GM23338 (cell line): ENCODE measurements at regions not wholly inside any gene's neighbourhood (a gene's known extent, or its start where the extent isn't known, plus 50 kb on each side); places are given as distances from the start of the nearest gene placed in this dataset.

Experiments used
- ATAC-seq: fragments of 200-7000 bp; cut with Tn5 transposase; 3 replicates; pipeline ENCODE4 v1.9.1; 2020
- DNase-seq: peaks from one replicate; pipeline ENCODE4 v3.0.0-alpha.2; 2015; ENCODE audit warnings: low spot score
- H2AFZ ChIP-seq: fragments of 200-600 bp; sonication (generic); 2 replicates; pipeline ENCODE4 v1.8.0; 2016; ENCODE audit warnings: antibody characterized with exemption, mild to moderate bottlenecking, moderate library complexity
- H3F3A ChIP-seq: fragments of 200-600 bp; sonication (generic); replicated peaks from 2 replicates; pipeline ENCODE4 v1.8.0; 2017; ENCODE audit warnings: antibody characterized with exemption, mixed run types, low read depth
- H3K27ac ChIP-seq: fragments of 200-600 bp; sonication (generic); 2 replicates; pipeline ENCODE4 v1.6.1; 2016; ENCODE audit warnings: low read depth
- H3K27me3 ChIP-seq: fragments of 200-600 bp; sonication (generic); 2 replicates; pipeline ENCODE4 v1.8.0; 2016; ENCODE audit warnings: mild to moderate bottlenecking, mixed run types, moderate library complexity; ENCODE audit not compliant: insufficient read depth
- H3K36me3 ChIP-seq: fragments of 200-600 bp; sonication (generic); 2 replicates; pipeline ENCODE4 v1.8.0; 2016; ENCODE audit warnings: mild to moderate bottlenecking; ENCODE audit not compliant: insufficient read depth
- H3K4me1 ChIP-seq: fragments of 200-600 bp; sonication (generic); 2 replicates; pipeline ENCODE4 v1.8.0; 2016; ENCODE audit warnings: mild to moderate bottlenecking, moderate library complexity; ENCODE audit not compliant: insufficient read depth
- H3K4me2 ChIP-seq: fragments of 200-600 bp; sonication (generic); 2 replicates; pipeline ENCODE4 v1.7.1; 2017; ENCODE audit warnings: mixed run types
- H3K4me3 ChIP-seq: fragments of 200-600 bp; sonication (generic); 2 replicates; pipeline ENCODE4 v1.6.1; 2016; ENCODE audit warnings: mixed run types
- H3K79me2 ChIP-seq: fragments of 200-600 bp; sonication (generic); replicated peaks from 2 replicates; pipeline ENCODE4 v1.8.0; 2017; ENCODE audit warnings: mild to moderate bottlenecking; ENCODE audit not compliant: insufficient read depth
- H3K9me2 ChIP-seq: fragments of 200-600 bp; sonication (generic); 2 replicates; pipeline ENCODE4 v1.8.0; 2017; ENCODE audit not compliant: insufficient read depth
- H4K20me1 ChIP-seq: fragments of 200-600 bp; sonication (generic); replicated peaks from 2 replicates; pipeline ENCODE4 v1.8.0; 2017; ENCODE audit warnings: mild to moderate bottlenecking; ENCODE audit not compliant: insufficient read depth
- H3K27ac Mint-ChIP-seq: 2 replicates; pipeline ENCODE4 v1.8.0; 2020; ENCODE audit warnings: inconsistent platforms, mild to moderate bottlenecking, moderate library complexity, mixed read lengths
- H3K27me3 Mint-ChIP-seq: 3 replicates; pipeline ENCODE4 v1.8.0; 2022; ENCODE audit warnings: low read depth, mild to moderate bottlenecking, moderate library complexity, mixed read lengths, inconsistent platforms; ENCODE audit not compliant: insufficient read depth, poor library complexity
- H3K36me3 Mint-ChIP-seq: 3 replicates; pipeline ENCODE4 v1.8.0; 2021; ENCODE audit warnings: low read depth, mild to moderate bottlenecking, inconsistent platforms, moderate library complexity, mixed read lengths
- H3K4me1 Mint-ChIP-seq: 3 replicates; pipeline ENCODE4 v1.8.0; 2020; ENCODE audit warnings: mild to moderate bottlenecking, inconsistent platforms, mixed read lengths
- H3K4me3 Mint-ChIP-seq: 3 replicates; pipeline ENCODE4 v1.8.0; 2021; ENCODE audit warnings: moderate library complexity, mild to moderate bottlenecking, inconsistent platforms, mixed read lengths
- H3K9me3 Mint-ChIP-seq: 3 replicates; pipeline ENCODE4 v1.8.0; 2020; ENCODE audit warnings: moderate library complexity, mild to moderate bottlenecking, inconsistent platforms, mixed read lengths
- CREB1 ChIP-seq: fragments of 250-450 bp; sonication (Bioruptor Pico); IDR thresholded peaks from 2 replicates; pipeline ENCODE4 v1.5.0; 2020; ENCODE audit warnings: low read depth, mild to moderate bottlenecking, moderate library complexity
- ETS1 ChIP-seq: IDR thresholded peaks from 2 replicates; pipeline ENCODE4 v1.6.1; 2016; ENCODE audit warnings: antibody characterized with exemption
- NANOG ChIP-seq: IDR thresholded peaks from 2 replicates; pipeline ENCODE4 v1.6.1; 2016; ENCODE audit warnings: antibody characterized with exemption, borderline replicate concordance
- POLR2AphosphoS5 ChIP-seq: IDR thresholded peaks from 2 replicates; pipeline ENCODE4 v1.6.1; 2016; ENCODE audit warnings: antibody characterized with exemption, low read depth
- STAT1 ChIP-seq: IDR thresholded peaks from one replicate; pipeline ENCODE4 v1.6.1; 2016; ENCODE audit warnings: antibody characterized with exemption; ENCODE audit not compliant: unreplicated experiment
- ZNF114 ChIP-seq: fragments of 250-450 bp; sonication (Bioruptor Pico); IDR thresholded peaks from 2 replicates; pipeline ENCODE4 v1.5.0; 2020; ENCODE audit warnings: mild to moderate bottlenecking, moderate library complexity
- ZNF331 ChIP-seq: fragments of 250-450 bp; sonication (Bioruptor Pico); IDR thresholded peaks from 2 replicates; pipeline ENCODE4 v1.5.0; 2020; ENCODE audit warnings: low read depth, mild to moderate bottlenecking, moderate library complexity
- TF ChIP-seq, protein P1 (sequence below): fragments of 250-450 bp; sonication (Bioruptor Pico); IDR thresholded peaks from 2 replicates; pipeline ENCODE4 v1.5.0; 2020; ENCODE audit warnings: mild to moderate bottlenecking, moderate library complexity
- TF ChIP-seq, protein P2 (sequence below), 2 experiments: fragments of 200-600 bp in 1 of 2; sonication (generic) in 1 of 2; conservative IDR thresholded peaks; 2 replicates each; pipeline versions ENCODE4 v1.5.1 to v1.6.1; 2016 to 2017; ENCODE audit warnings: antibody characterized with exemption in 2 of 2, low read depth in 2 of 2, mild to moderate bottlenecking in 2 of 2, moderate library complexity in 1 of 2
- TF ChIP-seq, protein P3 (sequence below): IDR thresholded peaks from one replicate; pipeline ENCODE4 v1.6.1; 2018; ENCODE audit warnings: antibody characterized with exemption; ENCODE audit not compliant: unreplicated experiment

DNA sequence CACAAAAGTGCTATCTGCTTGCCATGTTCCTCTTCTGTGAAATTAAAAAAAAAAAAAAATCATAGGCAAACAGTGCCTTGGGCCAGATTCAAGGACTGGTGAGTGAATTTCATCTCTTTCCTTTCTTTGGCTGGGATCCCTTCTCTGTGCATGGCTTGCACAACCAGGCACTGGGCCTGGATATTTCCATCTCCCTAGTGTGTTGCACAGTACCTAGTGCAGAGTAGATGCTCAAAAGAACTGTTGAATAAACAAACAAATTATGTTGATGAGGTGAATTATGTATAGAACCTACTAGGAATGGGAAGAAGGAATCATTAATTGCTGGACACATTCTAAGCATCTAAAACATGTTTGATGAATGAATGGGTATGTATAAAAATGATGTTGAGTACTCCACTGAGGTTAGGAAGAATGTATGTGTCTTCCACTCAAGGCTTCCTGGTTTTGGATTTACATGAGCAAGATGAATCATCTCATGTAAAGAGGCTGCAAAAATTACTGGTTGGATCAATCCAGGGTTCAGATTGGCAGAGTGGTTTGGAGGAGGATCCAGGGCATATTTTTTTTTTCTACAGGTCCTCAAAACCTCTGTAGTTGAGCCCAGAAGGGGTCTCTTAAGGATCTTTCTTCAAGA is 93.2 kb downstream of the EMP1 start (continued):
- TF ChIP-seq, protein P1, sequence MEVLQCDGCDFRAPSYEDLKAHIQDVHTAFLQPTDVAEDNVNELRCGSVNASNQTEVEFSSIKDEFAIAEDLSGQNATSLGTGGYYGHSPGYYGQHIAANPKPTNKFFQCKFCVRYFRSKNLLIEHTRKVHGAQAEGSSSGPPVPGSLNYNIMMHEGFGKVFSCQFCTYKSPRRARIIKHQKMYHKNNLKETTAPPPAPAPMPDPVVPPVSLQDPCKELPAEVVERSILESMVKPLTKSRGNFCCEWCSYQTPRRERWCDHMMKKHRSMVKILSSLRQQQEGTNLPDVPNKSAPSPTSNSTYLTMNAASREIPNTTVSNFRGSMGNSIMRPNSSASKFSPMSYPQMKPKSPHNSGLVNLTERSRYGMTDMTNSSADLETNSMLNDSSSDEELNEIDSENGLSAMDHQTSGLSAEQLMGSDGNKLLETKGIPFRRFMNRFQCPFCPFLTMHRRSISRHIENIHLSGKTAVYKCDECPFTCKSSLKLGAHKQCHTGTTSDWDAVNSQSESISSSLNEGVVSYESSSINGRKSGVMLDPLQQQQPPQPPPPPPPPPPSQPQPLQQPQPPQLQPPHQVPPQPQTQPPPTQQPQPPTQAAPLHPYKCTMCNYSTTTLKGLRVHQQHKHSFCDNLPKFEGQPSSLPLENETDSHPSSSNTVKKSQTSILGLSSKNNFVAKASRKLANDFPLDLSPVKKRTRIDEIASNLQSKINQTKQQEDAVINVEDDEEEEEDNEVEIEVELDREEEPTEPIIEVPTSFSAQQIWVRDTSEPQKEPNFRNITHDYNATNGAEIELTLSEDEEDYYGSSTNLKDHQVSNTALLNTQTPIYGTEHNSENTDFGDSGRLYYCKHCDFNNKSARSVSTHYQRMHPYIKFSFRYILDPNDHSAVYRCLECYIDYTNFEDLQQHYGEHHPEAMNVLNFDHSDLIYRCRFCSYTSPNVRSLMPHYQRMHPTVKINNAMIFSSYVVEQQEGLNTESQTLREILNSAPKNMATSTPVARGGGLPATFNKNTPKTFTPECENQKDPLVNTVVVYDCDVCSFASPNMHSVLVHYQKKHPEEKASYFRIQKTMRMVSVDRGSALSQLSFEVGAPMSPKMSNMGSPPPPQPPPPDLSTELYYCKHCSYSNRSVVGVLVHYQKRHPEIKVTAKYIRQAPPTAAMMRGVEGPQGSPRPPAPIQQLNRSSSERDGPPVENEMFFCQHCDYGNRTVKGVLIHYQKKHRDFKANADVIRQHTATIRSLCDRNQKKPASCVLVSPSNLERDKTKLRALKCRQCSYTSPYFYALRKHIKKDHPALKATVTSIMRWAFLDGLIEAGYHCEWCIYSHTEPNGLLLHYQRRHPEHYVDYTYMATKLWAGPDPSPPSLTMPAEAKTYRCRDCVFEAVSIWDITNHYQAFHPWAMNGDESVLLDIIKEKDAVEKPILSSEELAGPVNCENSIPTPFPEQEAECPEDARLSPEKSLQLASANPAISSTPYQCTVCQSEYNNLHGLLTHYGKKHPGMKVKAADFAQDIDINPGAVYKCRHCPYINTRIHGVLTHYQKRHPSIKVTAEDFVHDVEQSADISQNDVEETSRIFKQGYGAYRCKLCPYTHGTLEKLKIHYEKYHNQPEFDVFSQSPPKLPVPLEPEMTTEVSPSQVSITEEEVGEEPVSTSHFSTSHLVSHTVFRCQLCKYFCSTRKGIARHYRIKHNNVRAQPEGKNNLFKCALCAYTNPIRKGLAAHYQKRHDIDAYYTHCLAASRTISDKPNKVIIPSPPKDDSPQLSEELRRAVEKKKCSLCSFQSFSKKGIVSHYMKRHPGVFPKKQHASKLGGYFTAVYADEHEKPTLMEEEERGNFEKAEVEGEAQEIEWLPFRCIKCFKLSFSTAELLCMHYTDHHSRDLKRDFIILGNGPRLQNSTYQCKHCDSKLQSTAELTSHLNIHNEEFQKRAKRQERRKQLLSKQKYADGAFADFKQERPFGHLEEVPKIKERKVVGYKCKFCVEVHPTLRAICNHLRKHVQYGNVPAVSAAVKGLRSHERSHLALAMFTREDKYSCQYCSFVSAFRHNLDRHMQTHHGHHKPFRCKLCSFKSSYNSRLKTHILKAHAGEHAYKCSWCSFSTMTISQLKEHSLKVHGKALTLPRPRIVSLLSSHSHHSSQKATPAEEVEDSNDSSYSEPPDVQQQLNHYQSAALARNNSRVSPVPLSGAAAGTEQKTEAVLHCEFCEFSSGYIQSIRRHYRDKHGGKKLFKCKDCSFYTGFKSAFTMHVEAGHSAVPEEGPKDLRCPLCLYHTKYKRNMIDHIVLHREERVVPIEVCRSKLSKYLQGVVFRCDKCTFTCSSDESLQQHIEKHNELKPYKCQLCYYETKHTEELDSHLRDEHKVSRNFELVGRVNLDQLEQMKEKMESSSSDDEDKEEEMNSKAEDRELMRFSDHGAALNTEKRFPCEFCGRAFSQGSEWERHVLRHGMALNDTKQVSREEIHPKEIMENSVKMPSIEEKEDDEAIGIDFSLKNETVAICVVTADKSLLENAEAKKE (CRISPR knock-in tag): no peak

- TF ChIP-seq NANOG: no peak
- TF ChIP-seq ZNF114 (CRISPR knock-in tag): no peak
- TF ChIP-seq STAT1: no peak
- TF ChIP-seq ETS1: no peak
- TF ChIP-seq, protein P2, sequence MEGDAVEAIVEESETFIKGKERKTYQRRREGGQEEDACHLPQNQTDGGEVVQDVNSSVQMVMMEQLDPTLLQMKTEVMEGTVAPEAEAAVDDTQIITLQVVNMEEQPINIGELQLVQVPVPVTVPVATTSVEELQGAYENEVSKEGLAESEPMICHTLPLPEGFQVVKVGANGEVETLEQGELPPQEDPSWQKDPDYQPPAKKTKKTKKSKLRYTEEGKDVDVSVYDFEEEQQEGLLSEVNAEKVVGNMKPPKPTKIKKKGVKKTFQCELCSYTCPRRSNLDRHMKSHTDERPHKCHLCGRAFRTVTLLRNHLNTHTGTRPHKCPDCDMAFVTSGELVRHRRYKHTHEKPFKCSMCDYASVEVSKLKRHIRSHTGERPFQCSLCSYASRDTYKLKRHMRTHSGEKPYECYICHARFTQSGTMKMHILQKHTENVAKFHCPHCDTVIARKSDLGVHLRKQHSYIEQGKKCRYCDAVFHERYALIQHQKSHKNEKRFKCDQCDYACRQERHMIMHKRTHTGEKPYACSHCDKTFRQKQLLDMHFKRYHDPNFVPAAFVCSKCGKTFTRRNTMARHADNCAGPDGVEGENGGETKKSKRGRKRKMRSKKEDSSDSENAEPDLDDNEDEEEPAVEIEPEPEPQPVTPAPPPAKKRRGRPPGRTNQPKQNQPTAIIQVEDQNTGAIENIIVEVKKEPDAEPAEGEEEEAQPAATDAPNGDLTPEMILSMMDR (conservative IDR thresholded peaks at IDR 0.05; ENCODE audit: low read depth in 2 of 2): no peak
- TF ChIP-seq CREB1 (CRISPR knock-in tag): no peak
- no peak for TF ChIP-seq ZNF331 (CRISPR knock-in tag)
- TF ChIP-seq, protein P3, sequence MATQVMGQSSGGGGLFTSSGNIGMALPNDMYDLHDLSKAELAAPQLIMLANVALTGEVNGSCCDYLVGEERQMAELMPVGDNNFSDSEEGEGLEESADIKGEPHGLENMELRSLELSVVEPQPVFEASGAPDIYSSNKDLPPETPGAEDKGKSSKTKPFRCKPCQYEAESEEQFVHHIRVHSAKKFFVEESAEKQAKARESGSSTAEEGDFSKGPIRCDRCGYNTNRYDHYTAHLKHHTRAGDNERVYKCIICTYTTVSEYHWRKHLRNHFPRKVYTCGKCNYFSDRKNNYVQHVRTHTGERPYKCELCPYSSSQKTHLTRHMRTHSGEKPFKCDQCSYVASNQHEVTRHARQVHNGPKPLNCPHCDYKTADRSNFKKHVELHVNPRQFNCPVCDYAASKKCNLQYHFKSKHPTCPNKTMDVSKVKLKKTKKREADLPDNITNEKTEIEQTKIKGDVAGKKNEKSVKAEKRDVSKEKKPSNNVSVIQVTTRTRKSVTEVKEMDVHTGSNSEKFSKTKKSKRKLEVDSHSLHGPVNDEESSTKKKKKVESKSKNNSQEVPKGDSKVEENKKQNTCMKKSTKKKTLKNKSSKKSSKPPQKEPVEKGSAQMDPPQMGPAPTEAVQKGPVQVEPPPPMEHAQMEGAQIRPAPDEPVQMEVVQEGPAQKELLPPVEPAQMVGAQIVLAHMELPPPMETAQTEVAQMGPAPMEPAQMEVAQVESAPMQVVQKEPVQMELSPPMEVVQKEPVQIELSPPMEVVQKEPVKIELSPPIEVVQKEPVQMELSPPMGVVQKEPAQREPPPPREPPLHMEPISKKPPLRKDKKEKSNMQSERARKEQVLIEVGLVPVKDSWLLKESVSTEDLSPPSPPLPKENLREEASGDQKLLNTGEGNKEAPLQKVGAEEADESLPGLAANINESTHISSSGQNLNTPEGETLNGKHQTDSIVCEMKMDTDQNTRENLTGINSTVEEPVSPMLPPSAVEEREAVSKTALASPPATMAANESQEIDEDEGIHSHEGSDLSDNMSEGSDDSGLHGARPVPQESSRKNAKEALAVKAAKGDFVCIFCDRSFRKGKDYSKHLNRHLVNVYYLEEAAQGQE: no peak
- TF ChIP-seq POLR2AphosphoS5: no peak
- Mint-ChIP-seq H3K9me3 (no peaks in the 10 kb centered on the region), H3K4me3 (no peak overlapping the region), H3K27me3 (no peaks in the 10 kb centered on the region), H3K27ac (no peak overlapping the region), H3K4me1 (no peaks in the 10 kb centered on the region), H3K36me3 (no peaks in the 10 kb centered on the region)
- H3K9me2 ChIP-seq: 0 out of 2 replicates have a peak, but pooled peaks cover under 1% of the 10 kb centered on the region
- no peak overlapping the region for H3K4me2 ChIP-seq
- no peak overlapping the region for H3K4me3 ChIP-seq
- H3F3A ChIP-seq: no peaks in the 10 kb centered on the region
- H3K4me1 ChIP-seq: no peaks in the 10 kb centered on the region
- no peaks in the 10 kb centered on the region for H4K20me1 ChIP-seq
- H3K27me3 ChIP-seq: no peaks in the 10 kb centered on the region
- H3K79me2 ChIP-seq: no peaks in the 10 kb centered on the region
- no peaks in the 10 kb centered on the region for H3K36me3 ChIP-seq
- no peak overlapping the region for H2AFZ ChIP-seq
- no peak overlapping the region for H3K27ac ChIP-seq
- ATAC-seq (no peak), DNase-seq (no peak)
These were observed 92.6 kb downstream of the EMP1 start for GRCh38 chr12:13288937-13289652.
